Thyroid gland (tissue), 4 donors: ENCODE measurements at regions not wholly inside any gene's neighbourhood (a gene's known extent, or its start where the extent isn't known, plus 50 kb on each side); places are given as distances from the start of the nearest gene placed in this dataset.

Source experiments
- POLR2A ChIP-seq, 2 donors: fragments of 450-650 bp; IDR thresholded peaks; one replicate each; pipeline ENCODE4 v1.6.1; 2017; ENCODE audit warnings: antibody characterized with exemption in 2 of 2, mild to moderate bottlenecking in 2 of 2, moderate library complexity in 1 of 2
- TF ChIP-seq, protein P1 (sequence below), 6 experiments: fragments of 200-600 bp in 3 of 6; fragments of 450-650 bp in 3 of 6; sonication (generic) in 3 of 6; IDR thresholded peaks; one replicate each; pipeline ENCODE4 v1.5.1; 2016 to 2019; ENCODE audit warnings: antibody characterized with exemption in 6 of 6, mild to moderate bottlenecking in 2 of 6, inconsistent platforms in 1 of 6, moderate library complexity in 1 of 6

DNA sequence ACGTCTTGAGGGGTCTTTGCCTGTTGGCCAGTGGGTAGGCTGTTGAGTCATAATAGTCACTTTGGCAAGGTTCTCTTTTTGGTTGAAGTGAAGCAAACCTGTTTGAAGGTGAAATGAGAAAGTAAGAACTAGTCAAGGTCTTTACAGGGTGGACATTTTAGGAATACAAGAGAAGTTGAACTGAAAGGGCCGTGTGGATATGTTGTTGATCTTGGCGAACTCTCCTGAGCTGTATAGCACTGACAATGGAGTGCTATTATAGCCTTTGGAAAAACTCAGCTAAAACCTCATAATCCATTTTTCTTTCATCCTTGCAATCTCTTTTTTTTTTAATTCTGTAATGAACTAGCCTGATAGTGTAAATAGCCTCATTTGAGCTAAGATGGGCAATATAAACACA is 248.1 kb downstream of the MEIS1 start:
- TF ChIP-seq, protein P1, sequence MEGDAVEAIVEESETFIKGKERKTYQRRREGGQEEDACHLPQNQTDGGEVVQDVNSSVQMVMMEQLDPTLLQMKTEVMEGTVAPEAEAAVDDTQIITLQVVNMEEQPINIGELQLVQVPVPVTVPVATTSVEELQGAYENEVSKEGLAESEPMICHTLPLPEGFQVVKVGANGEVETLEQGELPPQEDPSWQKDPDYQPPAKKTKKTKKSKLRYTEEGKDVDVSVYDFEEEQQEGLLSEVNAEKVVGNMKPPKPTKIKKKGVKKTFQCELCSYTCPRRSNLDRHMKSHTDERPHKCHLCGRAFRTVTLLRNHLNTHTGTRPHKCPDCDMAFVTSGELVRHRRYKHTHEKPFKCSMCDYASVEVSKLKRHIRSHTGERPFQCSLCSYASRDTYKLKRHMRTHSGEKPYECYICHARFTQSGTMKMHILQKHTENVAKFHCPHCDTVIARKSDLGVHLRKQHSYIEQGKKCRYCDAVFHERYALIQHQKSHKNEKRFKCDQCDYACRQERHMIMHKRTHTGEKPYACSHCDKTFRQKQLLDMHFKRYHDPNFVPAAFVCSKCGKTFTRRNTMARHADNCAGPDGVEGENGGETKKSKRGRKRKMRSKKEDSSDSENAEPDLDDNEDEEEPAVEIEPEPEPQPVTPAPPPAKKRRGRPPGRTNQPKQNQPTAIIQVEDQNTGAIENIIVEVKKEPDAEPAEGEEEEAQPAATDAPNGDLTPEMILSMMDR (IDR thresholded peaks at IDR 0.05) = no peak
- TF ChIP-seq POLR2A (IDR thresholded peaks at IDR 0.05) = no peak
